Peyer's patch (tissue), 4 donors: ENCODE measurements at regions not wholly inside any gene's neighbourhood (a gene's known extent, or its start where the extent isn't known, plus 50 kb on each side); places are given as distances from the start of the nearest gene placed in this dataset.

ENCODE experiments used
- DNase-seq, 3 donors: peaks; one replicate each; pipeline ENCODE4 v3.0.0-alpha.2; 2017 to 2019
- H3K27ac ChIP-seq, 4 donors: fragments of 200-600 bp; sonication (generic); one replicate each; pipeline ENCODE4 v1.5.1; 2016 to 2019
- H3K27me3 ChIP-seq, 2 donors: fragments of 200-600 bp; sonication (generic); one replicate each; pipeline ENCODE4 v1.5.1; 2019
- H3K36me3 ChIP-seq, 3 donors: fragments of 200-600 bp; sonication (generic); one replicate each; pipeline ENCODE4 v1.5.1; 2016 to 2019
- H3K4me1 ChIP-seq, 4 donors: fragments of 200-600 bp; sonication (generic); one replicate each; pipeline ENCODE4 v1.5.1; 2016 to 2019
- H3K4me3 ChIP-seq, 4 donors: fragments of 200-600 bp; sonication (generic); 1 replicate in 3 of 4; 2 replicates in 1 of 4; pipeline ENCODE4 v1.5.1; 2016 to 2019; ENCODE audit warnings: mild to moderate bottlenecking in 1 of 4
- H3K9me3 ChIP-seq, 4 donors: fragments of 200-600 bp; sonication (generic); one replicate each; pipeline ENCODE4 v1.5.1; 2016 to 2019; ENCODE audit warnings: mild to moderate bottlenecking in 1 of 4
- CTCF ChIP-seq, 6 experiments: fragments of 450-650 bp in 4 of 6; fragments of 200-600 bp in 2 of 6; sonication (generic) in 1 of 6; IDR thresholded peaks; one replicate each; pipeline ENCODE4 v1.5.1; 2017 to 2019; ENCODE audit warnings: antibody characterized with exemption in 6 of 6, mild to moderate bottlenecking in 3 of 6, moderate library complexity in 1 of 6
- POLR2A ChIP-seq, 2 donors: fragments of 450-650 bp; IDR thresholded peaks; one replicate each; pipeline ENCODE4 v1.5.1; 2017; ENCODE audit warnings: antibody characterized with exemption in 2 of 2, mild to moderate bottlenecking in 2 of 2, moderate library complexity in 2 of 2

DNA sequence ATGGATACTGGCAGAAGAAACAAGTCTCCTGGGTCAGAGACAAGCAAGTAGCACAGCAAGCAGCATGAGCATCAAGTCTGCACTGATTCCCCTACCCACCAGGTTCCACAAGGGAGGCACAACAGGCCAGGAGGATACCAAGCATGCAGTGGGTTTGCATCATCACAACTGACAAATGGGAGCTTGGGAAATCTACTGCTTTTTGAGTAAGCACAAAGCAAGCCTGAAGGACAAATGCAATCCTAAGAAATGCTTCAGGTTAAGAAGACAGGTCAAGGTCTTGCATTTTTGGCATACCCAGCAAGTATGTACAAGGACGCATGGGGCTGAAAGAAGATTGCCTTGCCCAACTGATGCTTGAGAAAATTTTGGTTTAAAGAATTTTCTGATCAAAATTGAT is 279.6 kb downstream of the PDGFC start:
- Histone ChIP-seq H3K27me3 (no peaks in the 10 kb centered on the region), H3K36me3 (no peaks in the 10 kb centered on the region)
- TF ChIP-seq POLR2A (IDR thresholded peaks at IDR 0.05) (no peak), CTCF (IDR thresholded peaks at IDR 0.05) (no peak)

GRCh38 chr4:156690572-156690971 is 281.0 kb downstream of the PDGFC start:
- DNase-seq: no peak
- H3K4me1 ChIP-seq: peaks cover 0 to 7% (median 0%) of the 10 kb centered on the region in 4 donors
- H3K36me3 ChIP-seq: no peaks in the 10 kb centered on the region
- no peaks in the 10 kb centered on the region for H3K27me3 ChIP-seq
- no peaks in the 10 kb centered on the region for H3K9me3 ChIP-seq
- no peak overlapping the region for H3K4me3 ChIP-seq
- H3K27ac ChIP-seq: no peak overlapping the region
- TF ChIP-seq POLR2A (IDR thresholded peaks at IDR 0.05): no peak

More for the DNA sequence above, 279.6 kb downstream of the PDGFC start:
- Histone ChIP-seq H3K27ac (no peak overlapping the region), H3K9me3 (no peaks in the 10 kb centered on the region), H3K4me1 (peaks cover 0 to 7% (median 0%) of the 10 kb centered on the region in 4 donors), H3K4me3 (no peak overlapping the region)
- no peak for DNase-seq

- H3K4me1 ChIP-seq: no peaks in the 10 kb centered on the region
- H3K4me3 ChIP-seq: no peak overlapping the region
- H3K27me3 ChIP-seq: no peaks in the 10 kb centered on the region
- H3K27ac ChIP-seq: no peak overlapping the region
- TF ChIP-seq POLR2A (IDR thresholded peaks at IDR 0.05): no peak
- no peak for TF ChIP-seq CTCF (IDR thresholded peaks at IDR 0.05)
- H3K9me3 ChIP-seq: no peaks in the 10 kb centered on the region
- no peak for DNase-seq
- H3K36me3 ChIP-seq: no peaks in the 10 kb centered on the region
Observed at GRCh38 chr4:156686120-156686519, 285.5 kb downstream of the PDGFC start.

DNA sequence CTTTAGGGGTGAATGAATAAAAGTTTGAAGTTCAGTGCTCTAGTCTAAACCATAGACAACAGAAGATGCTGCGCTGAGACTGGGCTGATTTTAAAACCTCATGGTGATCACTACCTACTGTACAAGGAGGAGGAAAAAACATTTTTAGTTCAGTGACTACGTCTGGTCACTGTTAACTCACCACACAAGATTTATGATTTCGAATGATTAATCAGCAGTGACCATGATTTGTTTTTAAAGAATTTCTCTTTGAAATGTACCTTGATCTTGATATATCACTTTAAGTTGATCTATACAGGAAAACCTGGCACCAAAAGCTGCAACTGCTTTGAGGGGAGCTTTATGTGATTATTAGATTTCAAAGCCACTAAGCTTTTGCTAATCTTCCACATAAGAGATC is 286.3 kb downstream of the PDGFC start:
- no peaks in the 10 kb centered on the region for H3K36me3 ChIP-seq
- no peak overlapping the region for H3K4me3 ChIP-seq
- TF ChIP-seq CTCF (IDR thresholded peaks at IDR 0.05): no peak
- no peak for TF ChIP-seq POLR2A (IDR thresholded peaks at IDR 0.05)
- no peaks in the 10 kb centered on the region for H3K9me3 ChIP-seq
- H3K27ac ChIP-seq: no peak overlapping the region
- no peak for DNase-seq
- H3K4me1 ChIP-seq: no peaks in the 10 kb centered on the region
- H3K27me3 ChIP-seq: no peaks in the 10 kb centered on the region

- Histone ChIP-seq H3K4me1 (no peaks in the 10 kb centered on the region), H3K36me3 (no peaks in the 10 kb centered on the region), H3K4me3 (no peak overlapping the region), H3K9me3 (no peaks in the 10 kb centered on the region), H3K27ac (no peak overlapping the region), H3K27me3 (no peaks in the 10 kb centered on the region)
- TF ChIP-seq CTCF (IDR thresholded peaks at IDR 0.05) (no peak), POLR2A (IDR thresholded peaks at IDR 0.05) (no peak)
- no peak for DNase-seq
Observed at GRCh38 chr4:156677656-156678055, 293.9 kb downstream of the PDGFC start.

- DNase-seq: no peak
- H3K27me3 ChIP-seq: no peaks in the 10 kb centered on the region
- H3K27ac ChIP-seq: no peak overlapping the region
- H3K4me3 ChIP-seq: no peak overlapping the region
- no peaks in the 10 kb centered on the region for H3K4me1 ChIP-seq
- no peaks in the 10 kb centered on the region for H3K36me3 ChIP-seq
- TF ChIP-seq POLR2A (IDR thresholded peaks at IDR 0.05) (no peak), CTCF (IDR thresholded peaks at IDR 0.05) (peak in 3 of 6 experiments; percentile 37 to 49 (median 47))
- no peaks in the 10 kb centered on the region for H3K9me3 ChIP-seq
Observed at GRCh38 chr4:156677131-156677531, 294.5 kb downstream of the PDGFC start.
